Astrocyte of the hippocampus (primary cell): ENCODE measurements at regions not wholly inside any gene's neighbourhood (a gene's known extent, or its start where the extent isn't known, plus 50 kb on each side); places are given as distances from the start of the nearest gene placed in this dataset.

Experiments
- DNase-seq: peaks from one replicate; pipeline ENCODE4 v3.0.0; 2011; ENCODE audit warnings: low read depth, low spot score

DNA sequence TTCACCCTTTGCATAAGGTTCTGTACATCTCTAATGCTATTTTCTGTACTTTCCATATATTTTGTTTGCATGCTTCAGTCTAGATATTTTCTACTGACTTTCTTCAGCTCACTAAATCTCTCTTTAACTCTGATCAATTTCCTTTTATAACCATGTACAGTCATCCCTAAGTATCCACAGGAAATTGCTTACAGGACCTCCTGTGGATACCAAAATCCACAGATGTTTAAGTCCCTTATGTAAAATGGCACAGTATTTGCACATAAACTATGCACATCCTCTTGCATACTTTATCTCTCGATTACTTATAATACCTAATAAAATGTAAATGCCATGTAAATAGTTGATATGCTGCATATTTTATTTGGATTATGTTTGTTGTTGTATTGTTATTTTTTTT is 442.1 kb downstream of the TLE4 start:
- DNase-seq, result no peak

DNA sequence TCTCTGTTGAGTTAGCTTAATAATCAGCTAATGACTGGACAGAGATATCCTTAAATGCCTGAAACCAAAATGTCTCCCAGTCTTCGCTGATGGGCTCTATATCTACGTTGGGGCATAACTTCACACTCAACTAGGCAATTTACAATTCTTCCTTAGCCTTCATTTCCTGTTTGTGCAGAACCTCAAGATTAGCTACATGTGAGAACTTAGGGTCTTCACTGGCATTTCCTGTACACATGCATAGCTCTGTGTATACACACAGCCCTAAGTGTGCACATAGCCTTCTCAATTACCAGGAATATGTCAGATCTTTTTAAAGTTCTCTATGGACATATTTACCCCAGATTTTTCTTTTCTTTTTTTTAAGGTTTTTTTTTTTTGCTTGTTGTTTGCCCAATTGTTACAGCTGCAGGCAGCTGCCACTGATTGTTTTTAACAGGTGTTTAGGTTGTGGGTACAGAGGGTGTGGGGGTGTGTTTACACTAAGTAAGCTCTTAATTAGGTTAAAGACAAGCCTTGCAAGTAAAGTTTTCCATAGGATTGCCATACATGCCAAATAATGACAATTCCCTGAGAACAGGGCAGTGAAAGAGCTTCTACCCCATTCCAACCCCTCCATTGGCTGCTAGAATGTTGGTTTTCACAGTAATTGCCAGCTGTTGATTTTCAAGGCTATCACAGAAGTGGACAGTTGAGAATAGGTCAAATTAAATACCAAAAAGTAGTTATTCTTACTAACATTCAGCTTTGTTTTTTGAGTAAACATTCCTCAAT is 441.0 kb downstream of the TLE4 start:
- DNase-seq, result no peak

DNA sequence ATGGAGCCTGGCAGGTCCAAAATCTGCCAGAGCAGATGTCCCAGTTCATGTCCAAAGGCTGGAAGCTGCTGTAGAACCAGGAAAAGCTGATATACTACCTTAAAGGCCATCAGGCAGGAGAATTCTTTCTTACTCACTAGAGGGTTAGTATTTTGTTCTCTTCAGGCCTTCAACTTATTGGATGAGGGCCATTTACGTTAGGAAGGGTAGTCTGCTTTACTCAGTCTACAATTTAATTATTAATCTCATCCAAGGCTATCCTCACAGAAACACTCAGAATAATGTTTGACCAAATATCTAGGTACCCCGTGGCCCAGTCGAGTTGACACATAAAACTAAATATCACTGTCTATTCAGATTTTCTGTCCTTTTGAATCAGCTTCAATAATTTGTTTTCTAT is 437.4 kb downstream of the TLE4 start:
- DNase-seq, result no peak

DNA sequence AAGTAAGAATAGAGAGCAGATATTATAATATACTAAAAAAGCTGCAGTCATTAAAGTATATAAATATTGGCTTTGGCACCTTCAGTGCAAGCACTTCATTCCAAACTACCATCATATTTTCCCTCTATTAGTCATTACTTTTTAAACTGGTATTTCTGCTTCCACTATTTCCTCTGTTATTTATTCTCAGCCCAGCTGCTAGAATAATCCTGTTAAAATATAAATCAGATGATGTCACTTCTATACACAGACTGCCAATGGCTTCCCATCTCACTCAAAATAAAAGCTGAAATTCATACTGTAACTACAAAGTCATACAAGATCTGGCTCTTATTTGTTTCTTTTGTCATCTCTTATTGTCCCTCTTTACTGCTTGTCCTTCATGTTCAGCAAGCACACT is 432.9 kb downstream of the TLE4 start:
- peak; percentile 17 for DNase-seq

DNA sequence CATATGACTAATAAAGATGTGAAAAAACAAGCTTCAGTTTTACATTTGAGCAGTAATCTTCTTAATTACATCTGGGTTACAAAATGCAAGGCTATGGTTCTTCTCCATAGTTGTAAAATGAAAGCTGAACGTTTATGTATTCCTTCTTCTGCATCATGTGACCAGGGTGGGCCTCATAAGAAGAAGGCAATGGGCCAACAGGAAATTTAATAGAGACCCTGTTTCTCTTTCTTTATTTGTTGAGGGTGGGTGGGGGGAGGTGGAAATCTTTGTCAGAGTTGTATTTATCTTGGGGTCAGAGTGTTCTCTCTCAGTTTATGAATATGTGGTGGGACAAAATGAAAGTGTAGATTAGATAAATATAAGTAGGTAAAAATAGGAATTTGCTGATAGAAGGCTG is 418.8 kb downstream of the TLE4 start:
- no peak for DNase-seq

DNA sequence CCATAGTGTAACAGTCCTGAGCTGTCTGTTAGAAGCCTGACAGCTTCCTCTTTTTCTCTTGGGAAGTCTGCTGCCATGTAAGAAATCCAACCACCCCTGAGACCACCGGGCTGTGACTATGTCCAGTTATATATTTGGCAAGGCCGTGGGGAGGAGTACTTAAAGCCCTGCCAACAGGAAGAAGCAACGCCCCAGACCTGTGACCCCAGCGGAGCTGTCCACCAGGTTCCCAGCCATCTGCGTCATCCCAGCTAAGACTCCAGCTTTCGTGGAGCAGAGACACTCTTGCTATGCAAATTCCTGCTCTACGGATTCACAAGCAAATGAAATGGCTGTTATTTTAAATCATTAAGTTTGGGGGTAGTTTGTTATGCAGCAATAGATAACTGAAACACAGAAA is 417.3 kb downstream of the TLE4 start:
- DNase-seq, result no peak

DNA sequence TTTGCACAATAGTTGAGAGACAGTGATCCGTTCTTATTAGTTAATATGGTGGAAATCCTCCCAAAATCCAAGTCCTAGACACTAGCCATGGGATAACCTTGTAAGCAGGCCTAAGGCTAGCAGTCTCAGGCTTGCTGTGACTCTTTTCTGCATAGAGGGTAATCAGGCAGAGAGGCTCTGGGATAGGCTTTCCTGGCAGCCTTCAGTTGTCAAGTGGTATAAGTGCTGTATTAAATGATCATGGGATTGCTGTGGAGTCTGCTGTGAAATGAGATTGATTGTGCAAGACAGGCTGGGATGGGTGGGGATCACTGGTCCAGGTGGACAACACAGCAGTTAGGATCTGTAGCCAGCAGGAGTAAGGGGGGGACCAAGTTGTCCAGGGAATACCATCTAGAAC is 416.4 kb downstream of the TLE4 start:
- no peak for DNase-seq

DNA sequence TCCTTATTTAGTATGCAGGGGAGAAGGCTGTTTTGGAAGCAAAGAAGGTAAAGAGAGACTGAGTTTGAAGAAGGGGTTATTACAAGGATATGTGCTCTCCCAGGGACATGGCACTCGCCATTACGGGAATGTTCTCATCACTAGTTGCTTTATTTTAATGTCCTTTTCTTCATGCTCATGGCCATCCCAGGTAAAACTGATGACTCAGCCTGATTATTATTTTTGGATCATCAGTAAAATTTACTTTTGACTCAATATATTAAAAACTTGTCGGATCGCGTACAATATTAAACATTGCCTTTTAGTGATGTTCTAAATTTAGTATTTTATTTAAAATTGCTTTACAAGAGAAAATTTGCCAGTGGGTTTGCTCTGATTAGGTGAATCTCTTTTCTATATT is 414.7 kb downstream of the TLE4 start:
- no peak for DNase-seq

DNA sequence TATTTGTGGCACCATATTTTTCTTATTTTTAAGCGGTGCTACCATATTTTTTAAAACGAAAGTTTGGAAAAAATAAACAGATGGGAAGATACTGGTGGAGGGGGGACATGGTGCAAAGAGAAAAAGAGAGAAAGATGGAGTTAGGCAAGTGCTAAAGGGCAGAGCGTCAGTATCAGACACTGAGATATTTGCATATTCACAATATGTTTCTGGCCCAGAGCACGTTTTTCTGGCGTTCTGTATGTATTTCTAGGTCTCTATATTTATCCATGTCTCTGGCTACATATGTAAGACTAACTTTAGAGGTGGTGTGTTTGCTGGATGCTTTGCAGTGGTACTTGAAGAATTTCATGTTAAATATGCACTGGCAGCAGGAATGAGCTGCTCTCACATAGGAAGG is 414.0 kb downstream of the TLE4 start:
- no peak for DNase-seq

DNA sequence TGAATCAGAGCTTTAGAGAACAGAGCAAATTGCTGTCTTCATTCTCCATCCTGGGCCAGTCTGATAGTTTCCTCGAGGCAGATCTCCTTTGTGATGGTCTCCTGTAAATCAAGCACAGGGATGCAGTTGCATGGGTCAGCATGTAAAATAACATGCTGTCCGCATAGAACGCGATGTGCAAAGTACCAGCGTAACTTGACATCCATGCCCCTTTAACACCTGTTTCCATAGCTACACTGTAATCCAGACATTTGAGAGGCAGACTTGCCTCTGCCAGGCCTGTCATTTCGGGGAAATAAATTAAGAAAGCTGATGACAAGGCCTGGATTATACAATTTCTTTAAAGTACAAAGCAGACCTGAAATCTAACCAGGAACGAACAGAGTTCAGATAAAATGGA is 413.5 kb downstream of the TLE4 start:
- DNase-seq, result no peak

DNA sequence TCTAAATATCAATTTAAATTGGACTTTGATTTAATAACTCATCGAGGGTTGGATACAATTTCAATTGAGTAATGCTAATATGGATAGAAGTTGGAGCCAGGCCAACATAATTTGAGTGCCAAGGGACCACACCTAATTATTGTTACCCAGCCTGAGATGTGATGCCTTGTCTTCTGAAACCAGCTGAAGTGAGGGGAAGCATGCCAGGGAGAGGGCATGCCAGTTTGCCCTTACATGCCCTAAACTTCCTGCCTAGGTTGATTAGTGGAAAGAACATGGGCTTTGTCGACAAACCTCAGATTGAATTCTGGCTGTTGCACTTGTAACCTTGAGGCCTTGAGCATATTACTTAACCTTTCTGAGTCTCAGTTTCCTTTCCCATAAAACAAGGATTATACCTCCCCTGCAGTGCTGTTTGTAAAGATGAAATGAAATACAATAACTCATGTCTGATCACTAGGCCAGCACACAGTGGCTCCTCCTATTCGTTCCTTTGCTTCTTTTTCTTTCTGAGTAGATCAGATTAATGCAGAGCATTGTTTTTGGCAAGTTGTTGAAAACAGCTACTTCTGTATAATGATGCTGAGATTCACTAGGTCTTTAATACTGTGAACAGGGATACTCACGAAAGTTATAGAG is 412.8 kb downstream of the TLE4 start:
- no peak for DNase-seq

DNA sequence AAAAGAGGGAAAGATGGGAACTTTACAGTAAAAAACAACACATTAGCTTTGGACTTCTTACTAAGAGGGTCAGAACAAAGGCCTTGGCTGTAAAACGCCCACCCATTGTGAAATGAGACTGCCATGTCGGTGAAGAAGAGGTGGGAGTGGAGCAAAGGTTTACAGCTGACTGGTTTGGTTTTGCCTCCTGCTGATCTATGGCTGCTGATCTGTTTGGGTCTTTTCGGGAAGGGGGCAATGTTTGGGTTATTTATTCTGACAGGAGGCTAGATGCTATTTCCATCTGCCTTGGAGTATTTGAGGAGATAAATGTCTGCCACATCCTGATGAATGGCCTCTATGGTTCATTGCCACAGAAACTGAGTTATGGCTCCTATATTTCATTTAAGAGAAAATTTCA is 408.7 kb downstream of the TLE4 start:
- no peak for DNase-seq

DNA sequence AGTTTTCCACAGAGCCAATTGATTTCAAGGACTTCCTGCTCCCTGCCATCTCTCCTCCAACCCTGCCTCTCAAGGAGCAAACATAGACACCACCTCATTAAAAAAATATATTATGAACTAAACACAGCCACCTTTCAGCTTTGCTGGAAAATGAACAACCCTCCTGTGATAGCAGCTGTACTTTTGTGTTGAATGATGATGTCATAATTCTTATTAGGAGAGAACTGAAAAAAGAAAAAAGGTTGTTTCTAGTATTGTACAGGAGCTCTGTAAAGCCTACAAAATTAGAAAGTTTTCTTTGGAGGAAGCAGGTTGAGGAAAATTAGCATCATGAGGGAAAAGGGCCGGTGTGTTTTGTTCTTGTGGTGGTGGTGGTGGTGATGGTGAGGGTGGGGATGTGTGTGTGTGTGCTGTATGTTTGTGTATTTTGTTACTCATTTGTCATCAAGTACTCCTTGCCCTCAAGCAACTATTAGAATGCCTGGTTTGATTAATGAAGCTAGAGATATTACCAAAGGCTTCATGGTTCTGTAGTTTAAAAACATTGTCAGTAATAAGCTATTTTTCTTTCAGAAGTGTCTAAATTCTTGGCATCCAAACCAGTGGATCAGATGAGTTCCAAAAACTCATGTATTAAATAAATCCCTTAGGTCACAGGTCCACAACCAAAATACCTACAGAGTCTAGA is 405.9 kb downstream of the TLE4 start:
- peak; percentile 14 for DNase-seq

DNA sequence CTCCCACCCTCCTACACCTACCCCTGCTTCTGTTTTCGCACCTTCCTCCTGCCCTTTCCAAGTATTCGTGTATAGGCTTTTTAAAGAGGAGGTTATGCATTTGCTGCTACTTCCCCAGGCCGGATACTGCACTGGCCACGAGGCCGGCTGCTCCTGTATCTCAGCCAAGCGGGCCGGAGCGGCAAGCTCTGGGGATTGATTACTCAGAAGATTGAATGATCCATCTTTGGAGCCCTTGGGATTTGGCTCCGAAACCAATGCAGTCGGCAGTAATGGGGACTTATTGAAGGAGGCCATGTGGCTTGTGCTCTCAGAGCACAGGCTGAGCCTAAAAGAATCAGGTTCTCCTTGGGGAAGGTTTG is 405.3 kb downstream of the TLE4 start:
- DNase-seq, result no peak

DNA sequence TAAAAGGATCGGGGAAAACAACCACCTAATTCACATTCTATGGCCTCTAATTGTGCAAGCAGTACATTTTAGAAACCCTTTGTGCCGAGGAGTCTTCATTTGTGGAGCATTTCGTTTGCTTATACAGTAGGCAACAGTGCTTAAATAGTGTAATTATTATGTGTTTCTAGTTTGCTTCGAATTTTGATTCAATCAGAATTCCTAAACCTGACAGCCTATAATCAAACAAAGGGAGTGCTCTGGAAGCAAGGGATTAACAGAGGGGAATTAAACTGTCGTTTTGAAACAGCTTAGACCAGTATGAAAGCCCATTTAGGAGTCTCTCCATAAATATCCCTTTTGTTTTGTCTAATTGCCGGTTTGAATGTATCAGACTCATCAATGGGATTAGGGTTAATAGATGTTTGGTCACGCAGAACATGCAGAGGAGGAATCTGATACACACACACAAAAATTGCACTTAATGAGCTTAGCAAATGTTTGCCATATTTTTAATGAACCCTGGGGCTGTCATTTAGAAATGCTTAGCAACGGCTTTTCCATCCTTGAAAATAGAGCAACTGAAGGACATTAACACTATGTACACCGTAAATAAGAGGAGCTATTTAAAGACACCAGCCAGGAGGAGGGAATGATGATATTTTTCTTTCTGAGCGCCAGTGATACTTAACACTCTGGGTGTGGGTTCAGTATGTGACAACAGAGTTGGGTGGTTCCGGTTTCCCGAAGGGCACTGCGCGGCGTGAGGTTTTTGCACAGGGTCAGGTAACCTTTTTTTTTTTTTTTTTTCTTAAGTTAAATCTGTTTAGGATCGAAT is 404.7 kb downstream of the TLE4 start:
- no peak for DNase-seq

DNA sequence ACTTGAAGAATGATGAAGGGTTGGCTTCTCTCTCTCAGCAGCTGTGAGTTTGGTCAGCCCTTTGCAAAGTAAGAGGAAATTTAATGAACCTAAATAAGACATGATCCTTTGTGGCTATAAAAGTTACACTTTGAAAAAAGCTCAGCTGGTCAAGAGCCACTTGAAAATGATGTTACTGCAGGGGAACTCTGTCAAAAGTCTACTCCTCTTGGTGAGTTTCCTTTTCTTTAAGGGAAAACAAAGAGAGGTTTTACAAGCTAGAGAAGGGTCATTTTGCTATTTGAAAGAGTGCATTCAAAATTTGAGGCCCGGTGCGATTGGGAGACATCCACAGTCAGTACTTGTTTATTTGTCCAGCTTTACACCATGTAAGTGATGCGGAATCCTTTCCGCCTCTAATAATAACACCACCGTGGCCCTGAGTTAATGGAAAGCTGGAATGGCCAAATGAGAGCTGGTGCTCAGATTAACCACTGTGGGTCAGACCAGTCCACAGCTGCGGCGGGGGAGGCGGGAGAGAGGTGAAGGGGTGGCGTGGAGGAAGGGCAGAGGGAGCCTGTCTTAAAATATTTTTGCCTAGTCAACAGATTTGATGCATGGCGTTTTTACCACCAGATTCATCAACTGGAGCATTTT is 404.0 kb downstream of the TLE4 start:
- peak; percentile 26 for DNase-seq

DNA sequence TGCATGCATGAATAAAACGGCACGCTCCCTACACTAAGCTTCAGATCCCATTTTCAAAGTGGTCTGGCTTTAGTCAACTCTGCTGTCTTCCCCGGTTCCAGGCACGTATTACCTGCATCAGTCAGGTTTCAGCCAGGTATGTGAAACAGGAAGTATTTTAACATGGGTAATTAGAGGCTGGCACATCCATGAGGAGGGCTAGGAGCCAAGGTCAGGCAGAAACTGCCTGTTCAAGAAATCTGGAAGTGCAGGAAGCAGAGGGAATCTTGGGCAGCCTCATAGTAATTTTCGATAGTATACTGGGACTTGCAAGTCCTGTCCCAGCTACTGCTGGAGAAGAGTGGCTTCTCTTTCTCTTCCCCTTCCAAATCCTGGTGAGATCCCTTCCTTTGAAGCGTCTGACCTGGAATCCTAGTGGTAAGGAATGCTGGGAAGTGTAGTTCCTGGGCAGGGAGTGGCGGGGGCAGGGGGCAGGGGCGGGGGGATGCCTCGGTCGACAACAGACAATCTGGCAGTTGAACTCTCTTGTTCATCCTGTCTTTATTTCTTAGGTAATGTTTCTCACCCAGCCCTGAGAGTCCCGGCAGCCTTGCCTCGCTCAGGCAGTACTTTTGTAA is 403.1 kb downstream of the TLE4 start:
- no peak for DNase-seq

DNA sequence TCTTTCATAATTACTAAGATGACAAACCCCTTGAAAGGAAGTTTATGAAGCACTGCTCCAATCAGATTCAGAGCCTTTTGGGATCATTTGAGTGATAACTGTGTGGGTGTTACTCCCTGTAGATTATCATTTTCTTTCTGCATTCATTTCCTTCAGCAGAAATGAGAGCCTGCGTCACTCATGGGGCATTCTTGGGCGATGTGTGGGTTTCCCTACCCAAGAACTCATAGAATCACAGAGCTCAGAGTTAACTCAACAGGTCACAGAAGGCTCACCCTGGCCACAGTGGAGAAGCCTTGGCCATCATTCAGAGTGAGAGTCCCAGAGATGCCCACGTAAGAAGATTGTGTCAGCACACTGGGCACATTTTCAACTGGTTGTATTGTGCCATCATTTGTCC is 401.9 kb downstream of the TLE4 start:
- DNase-seq, result no peak

DNA sequence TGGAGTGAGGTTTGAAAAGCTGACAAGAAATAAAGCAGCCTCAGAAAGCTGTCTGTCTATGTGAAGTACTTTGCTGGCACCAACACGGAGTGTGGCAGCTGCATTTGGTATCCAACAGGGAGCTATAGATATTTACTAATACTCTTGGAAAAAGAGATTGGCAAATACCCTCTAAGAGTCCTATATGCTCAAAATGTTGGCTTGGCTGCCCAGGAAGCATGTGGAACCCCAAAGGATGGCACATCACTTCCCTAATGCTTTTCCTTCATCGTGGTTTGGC is 398.3 kb downstream of the TLE4 start:
- no peak for DNase-seq

DNA sequence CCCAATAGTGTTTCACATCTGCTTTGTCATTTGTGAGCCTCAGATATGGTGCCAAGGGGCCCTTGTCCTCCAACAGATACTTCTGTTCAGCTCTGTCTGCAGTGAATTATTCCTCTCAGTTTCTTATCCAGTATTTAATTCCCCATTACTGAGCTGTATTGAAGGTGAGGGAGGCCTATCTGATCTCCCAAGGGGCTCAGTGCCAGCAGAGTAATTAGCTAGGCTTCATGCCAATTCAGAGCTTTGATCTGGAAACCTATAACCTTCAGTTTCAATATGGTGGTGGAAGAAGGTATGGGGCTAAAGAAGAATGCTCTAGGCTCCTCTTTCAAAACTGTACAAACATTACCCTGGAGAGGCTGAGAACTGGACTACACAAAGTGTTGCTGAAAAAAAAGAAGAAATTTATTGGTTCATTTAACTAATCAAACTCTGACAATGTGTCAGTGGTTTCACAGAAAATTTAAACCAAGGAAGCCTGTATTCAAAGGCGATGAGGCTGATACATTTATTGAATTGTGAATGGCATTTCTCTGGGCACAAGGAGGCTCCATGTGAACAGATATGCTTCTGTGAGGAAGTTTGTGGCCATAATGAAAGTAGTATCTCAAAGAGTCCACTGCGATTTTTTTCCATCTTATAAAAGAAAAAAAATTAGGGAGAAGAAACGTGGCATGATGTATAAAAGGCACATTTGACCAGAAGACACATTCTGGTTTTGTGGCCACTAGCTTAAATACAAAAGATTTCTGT is 397.8 kb downstream of the TLE4 start:
- peak; percentile 24 for DNase-seq

DNA sequence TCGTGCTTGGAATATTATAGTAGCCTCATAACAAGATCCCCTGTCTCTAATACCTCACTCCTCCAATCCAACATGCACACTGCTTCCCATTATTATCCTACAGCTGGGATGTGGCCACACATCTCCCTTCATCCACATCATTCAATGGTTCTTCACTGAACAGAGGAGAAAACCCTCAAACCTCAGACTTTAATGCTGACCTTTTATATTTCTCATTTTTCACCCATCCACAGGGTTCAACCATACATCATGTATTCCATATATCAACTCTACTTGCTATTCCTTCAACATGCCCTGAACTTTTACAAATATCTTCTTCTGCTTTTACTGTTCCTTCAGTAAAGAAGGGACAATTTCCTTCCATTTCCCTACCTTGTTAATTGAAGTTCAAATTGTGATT is 396.8 kb downstream of the TLE4 start:
- DNase-seq, result no peak
